SKM-1 treated with dmso at 0.1 percent for 144 hours (cell line): ENCODE measurements at regions not wholly inside any gene's neighbourhood (a gene's known extent, or its start where the extent isn't known, plus 50 kb on each side); places are given as distances from the start of the nearest gene placed in this dataset.

ENCODE experiments used
- DNase-seq: peaks from one replicate; lab custom pipeline; 2025; ENCODE audit not compliant: unreplicated experiment; lab: John Stamatoyannopoulos, UW

DNA sequence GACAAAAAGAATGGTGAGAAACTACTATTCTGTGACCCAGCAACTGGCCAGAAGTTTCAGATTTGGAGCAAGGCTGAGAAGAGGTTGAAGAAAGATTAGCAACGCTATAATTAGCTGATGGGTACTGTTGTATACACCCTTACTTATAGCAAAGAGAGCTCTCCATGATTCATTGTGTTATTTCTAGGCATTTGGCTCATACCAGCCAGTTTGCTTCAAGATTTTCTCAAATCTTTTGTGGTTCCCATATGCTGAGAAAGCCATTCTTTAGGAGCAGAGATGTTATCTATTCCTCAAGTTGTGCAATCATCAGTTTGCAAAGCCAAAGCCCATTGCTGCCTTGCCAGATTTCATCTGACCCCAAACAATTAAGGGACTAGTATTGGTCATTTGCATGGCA lies 179.4 kb downstream of the ETS1 start:
- DNase-seq, result no peak

DNA sequence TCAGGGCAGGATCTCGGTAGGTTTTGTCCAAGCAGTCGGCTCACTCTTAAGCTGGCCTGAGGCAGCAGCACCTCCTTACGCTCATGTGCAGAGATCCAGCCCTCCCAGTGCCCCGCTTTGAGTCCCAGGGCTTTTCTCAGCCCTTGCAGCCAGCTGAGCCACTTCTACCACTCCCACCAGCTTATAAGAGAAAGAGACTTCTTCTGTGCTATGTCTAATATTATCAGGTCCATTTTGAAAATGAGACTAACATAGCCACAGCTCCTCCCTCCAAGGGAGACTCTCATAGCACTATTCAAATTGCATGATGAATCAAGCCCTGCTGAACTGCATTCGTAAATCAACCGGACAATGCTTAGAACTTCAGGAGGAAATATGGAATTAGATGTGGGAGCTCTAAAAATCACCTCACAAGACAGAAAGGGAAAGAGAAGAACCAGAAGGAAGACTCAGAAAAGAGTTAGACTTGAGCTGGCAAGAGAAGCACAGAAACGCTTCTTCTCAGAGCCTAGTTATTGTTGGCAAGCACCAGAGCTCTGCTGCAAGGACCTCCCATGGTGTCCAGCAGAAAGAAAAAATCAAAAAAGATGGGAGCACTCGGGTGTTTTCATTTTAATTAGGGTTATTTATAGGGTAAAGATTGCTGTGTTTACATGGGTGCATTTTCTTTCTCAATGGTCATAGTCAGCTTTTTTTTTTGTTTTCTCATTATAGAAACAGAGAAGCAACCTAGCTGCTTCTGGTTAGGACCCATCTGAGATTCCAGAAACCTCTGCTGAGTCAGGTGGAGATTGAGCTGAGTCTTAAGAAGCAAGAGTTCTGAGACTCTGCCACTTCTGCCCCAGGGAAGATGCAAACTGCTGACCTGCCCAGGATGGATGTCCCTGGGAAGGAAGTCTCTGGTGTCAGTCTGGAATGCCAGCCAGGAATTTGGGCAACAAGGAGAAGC lies 181.4 kb downstream of the ETS1 start:
- DNase-seq, result no peak

DNA sequence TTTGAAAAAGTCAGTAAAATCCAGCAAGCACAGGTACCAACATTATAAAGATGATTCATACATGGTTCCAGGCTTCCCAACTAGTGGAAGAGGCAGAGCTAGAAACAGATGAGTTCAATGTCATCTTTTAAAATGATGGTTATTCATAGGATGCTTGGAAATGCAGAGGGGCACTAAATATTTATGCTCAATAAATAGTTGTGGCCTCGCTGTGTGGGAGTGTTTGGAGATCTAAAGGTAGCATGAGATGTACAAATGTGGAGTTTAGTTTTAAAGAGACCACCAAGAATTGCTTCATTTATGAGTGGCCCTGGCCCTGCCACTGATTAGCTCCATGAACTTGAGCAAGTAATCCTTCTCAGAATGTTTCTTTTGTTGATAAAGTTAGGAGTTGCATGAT lies 182.2 kb downstream of the ETS1 start:
- DNase-seq, result no peak

DNA sequence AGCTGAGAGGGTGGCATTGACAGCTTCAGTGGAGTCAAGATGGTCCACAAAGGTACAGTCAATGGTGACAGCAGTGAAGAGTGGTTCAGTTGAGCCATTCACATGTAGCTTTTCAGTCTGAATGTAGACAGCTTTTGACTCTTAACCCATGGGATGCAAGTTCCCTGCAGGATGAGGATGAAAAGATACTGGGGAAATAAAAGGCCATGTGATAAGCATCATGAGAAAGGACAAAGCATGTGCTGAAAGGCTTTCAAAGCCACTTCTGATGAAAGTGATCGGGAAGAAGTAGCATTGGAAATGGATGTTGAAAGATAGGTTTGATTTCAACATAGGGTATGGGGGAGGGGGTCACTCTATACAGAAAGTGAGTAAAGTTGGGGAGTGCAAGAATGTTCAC lies 182.9 kb downstream of the ETS1 start:
- DNase-seq, result peak; percentile 11

DNA sequence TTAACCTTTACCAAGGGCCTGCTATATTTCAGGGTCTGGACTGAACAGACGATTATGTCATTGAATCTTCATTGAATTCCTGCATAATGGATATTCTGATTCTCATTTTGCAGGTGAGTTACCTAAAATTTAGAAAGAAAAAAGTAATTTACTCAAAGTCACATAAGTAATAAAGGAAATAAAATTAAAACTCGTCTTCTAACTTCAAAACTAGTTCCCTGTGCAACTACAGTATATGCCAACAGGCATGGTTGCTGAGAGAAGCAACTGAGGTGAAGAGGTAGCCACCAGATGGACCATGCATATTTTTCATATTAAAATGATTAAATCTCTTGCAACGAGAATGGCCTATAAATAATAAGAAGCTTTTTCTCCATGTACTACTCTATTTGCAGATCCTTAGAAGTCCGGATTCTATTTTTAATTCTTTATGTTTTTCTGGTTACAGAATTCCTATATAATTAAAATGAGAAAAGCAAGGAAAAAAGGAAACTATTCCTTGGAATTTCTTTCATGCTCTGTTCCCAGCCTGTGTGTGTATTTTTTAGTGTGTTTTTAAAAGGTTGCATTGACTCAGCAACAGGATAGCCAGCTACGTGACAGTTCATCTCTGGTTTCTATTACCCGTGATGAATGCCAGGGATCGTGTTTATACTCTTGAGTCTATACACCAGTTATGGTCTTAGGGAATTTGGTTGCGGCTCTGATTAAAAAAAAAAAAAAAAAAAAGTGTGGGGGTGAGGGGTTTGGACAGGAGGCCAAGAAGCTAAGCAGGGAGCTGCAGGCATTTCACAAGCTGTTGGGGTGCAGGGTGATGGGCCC lies 186.8 kb downstream of the ETS1 start:
- no peak for DNase-seq

DNA sequence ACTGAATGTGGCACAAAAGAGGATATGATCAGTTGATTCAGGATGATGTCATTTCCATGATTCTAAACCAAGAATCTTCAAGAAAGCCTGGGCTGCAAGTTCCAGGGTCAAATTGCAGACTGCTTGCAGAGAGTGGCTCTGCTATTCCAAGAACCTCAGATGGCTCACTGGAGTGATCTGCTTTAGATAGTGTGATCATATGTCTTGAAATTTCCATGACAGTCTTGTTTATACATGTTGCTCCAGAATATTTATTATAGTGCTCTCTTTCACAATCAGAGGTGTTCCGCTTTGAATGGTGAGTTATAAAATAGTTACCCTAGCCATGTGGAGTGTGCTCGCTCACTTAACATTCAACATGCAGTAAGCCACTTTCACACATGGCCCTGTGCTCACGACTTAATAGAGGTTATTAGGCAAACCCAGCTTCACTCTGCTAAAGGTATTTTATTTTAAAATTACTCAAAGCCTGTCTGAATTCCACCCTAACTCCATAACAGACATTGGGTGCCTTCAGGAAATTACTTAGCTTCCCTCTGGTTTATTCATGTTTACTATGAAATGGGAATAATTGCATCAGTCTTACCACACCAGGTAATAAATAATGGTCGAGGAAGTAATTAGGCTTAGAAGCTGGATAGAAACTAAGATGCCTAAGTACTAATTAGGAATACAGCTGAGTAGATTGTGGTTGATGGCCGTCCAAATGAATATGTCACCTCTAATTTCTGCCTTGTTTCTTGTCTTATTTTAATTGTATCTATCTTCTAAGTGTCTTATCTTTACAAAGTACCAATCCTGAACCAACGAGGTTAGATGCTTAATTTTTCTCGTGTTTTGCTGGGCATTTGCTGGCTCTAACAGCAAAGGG lies 187.9 kb downstream of the ETS1 start:
- no peak for DNase-seq

GRCh38 chr11:128398517-128399250 lies 188.7 kb downstream of the ETS1 start:
- peak; percentile 10 for DNase-seq

- no peak for DNase-seq
Observed at GRCh38 chr11:128397362-128397761, 190.0 kb downstream of the ETS1 start.

GRCh38 chr11:128394431-128395089 lies 192.8 kb downstream of the ETS1 start:
- no peak for DNase-seq

- no peak for DNase-seq
Observed at GRCh38 chr11:128392259-128392658, 195.1 kb downstream of the ETS1 start.

DNA sequence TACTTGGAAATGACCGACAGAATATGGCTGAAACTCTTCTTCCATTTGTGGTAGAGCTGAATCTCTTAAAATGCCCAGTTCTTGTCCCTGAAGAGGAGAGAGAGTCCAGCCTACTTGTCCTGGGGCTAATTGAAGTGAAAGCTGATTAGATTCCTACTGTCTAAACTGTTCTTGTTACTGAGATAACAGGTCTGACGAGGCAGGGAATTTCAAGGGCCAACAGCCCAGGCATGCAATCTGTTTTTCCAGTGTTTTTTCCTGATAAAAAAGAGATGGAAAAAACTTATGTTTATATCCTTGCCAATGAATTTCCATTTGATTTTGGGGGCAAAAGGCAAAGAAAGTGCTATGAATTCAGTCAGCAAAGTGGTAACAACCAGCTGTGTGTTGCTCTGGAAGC lies 195.5 kb downstream of the ETS1 start:
- no peak for DNase-seq

- no peak for DNase-seq
Observed at GRCh38 chr11:128390246-128390645, 197.1 kb downstream of the ETS1 start.

- no peak for DNase-seq
Observed at GRCh38 chr11:128389461-128389976, 197.8 kb downstream of the ETS1 start.

DNA sequence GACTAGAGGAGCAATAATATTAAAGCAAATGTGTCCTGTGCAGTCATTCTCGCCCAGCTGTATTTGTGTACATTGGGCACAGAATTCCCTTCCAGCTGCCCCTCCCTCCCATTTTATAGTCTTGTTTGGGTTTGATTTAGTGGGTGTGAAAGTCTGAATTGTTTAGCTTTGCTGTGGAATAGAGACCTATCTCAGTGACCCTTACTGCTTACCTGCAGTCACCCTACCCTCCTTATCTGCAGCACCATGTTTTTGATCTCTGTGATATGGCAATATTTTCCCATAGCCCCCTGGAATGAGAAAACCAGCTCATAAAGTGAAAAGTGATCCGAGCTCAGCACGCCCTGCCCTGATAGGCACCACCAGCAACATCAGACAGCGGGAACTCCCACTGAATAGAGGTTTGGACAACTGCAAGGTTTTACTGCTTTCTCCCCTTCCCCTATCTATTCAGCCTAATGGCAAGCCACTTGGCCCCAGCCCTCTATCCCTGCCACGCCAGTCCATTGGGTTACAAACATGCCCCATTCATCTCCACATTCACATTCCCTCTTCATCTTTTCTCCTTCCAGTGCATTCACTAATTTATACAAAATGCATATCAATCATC lies 199.0 kb downstream of the ETS1 start:
- DNase-seq, result no peak

- DNase-seq, result no peak
Observed at GRCh38 chr11:128379587-128380580, 207.5 kb downstream of the ETS1 start.

DNA sequence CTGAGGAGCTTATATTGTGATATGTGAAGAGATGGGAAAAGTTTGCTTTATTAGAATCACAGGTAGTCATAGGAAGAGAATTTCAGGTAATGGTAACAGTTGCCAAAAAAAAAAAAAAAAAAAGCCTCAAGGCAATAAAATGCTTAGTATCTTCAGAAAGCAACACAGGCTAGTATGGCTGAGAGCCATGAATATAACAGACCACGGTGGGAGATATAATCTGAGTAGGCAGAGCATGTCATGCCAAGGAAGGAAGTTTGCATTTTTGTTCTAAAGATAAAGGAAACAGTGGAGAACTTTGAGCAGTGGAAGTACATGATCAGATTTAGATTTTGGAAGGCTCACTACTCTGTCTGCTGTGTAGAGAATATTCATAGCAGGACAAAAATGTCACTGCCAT lies 211.4 kb downstream of the ETS1 start:
- DNase-seq, result no peak

DNA sequence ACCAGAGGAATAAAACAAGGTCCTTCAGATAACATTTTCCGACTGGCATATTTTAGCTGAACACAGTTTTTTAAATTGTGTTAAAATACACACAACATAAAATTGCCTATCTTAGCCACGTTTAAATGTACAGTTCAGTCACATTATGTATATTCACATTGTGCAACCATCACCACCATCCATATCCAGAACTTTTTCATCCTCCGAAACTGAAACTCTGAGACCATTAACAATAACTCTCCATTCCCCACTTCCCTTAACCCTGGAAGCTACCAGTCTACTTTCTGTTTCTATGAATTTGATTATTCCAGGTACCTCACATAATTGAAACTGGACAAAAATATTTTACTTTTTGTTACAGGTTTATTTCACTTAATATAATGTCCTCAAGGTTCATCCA lies 213.3 kb downstream of the ETS1 start:
- no peak for DNase-seq

DNA sequence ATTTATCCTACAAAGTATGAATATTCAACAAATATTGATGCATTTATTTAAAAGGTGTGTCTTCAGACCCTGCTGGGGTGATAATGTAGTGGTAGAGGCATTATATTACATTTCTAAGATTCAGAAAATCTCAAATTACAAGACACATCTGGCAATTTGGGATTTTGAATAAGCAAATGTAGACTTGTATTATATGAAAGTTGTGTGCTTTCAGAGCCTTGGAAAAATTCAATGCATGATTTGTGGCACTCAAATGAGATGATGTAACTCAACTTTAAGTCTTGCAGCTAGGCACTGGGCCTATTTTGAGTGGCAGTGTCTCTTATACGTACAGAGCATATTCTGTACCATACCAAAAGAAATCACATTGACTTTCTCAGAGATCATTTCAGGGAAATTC lies 214.4 kb downstream of the ETS1 start:
- no peak for DNase-seq
